H9 (cell line): ENCODE measurements at regions not wholly inside any gene's neighbourhood (a gene's known extent, or its start where the extent isn't known, plus 50 kb on each side); places are given as distances from the start of the nearest gene placed in this dataset.

Source experiments
- DNase-seq: peaks from one replicate; pipeline ENCODE4 v3.0.0-alpha.2; 2017
- H2AFZ ChIP-seq: one replicate; pipeline ENCODE4 v1.6.1; 2013; ENCODE audit warnings: mild to moderate bottlenecking, low read length, control low read depth, moderate library complexity
- H2AK5ac ChIP-seq: 2 replicates; pipeline ENCODE4 v1.6.1; 2013; ENCODE audit warnings: low read length, control low read depth, mixed read lengths; ENCODE audit not compliant: insufficient read length
- H2BK120ac ChIP-seq: one replicate; pipeline ENCODE4 v1.6.1; 2013; ENCODE audit warnings: low read depth, mild to moderate bottlenecking, low read length, control low read depth, inconsistent platforms; ENCODE audit not compliant: poor library complexity, severe bottlenecking
- H2BK12ac ChIP-seq: 2 replicates; pipeline ENCODE4 v1.6.1; 2013; ENCODE audit warnings: low read length, control low read depth, mixed read lengths, low read depth; ENCODE audit not compliant: insufficient read length
- H2BK15ac ChIP-seq: 2 replicates; pipeline ENCODE4 v1.6.1; 2013; ENCODE audit warnings: low read depth, low read length, control low read depth
- H2BK20ac ChIP-seq: one replicate; pipeline ENCODE4 v1.6.1; 2013; ENCODE audit warnings: low read depth, mild to moderate bottlenecking, low read length, control low read depth, inconsistent platforms; ENCODE audit not compliant: poor library complexity, severe bottlenecking
- H2BK5ac ChIP-seq: 2 replicates; pipeline ENCODE4 v1.6.1; 2013; ENCODE audit warnings: low read length, control low read depth, mixed read lengths; ENCODE audit not compliant: insufficient read length
- H3K14ac ChIP-seq: 2 replicates; pipeline ENCODE4 v1.6.1; 2013; ENCODE audit warnings: low read length, control low read depth; ENCODE audit not compliant: insufficient read depth
- H3K18ac ChIP-seq: 2 replicates; pipeline ENCODE4 v1.6.1; 2013; ENCODE audit warnings: low read depth, mild to moderate bottlenecking, mixed read lengths, low read length, control low read depth; ENCODE audit not compliant: insufficient read length
- H3K23ac ChIP-seq: 2 replicates; pipeline ENCODE4 v1.6.1; 2013; ENCODE audit warnings: low read length, control low read depth, mixed read lengths, low read depth; ENCODE audit not compliant: insufficient read length
- H3K23me2 ChIP-seq: 2 replicates; pipeline ENCODE4 v1.6.1; 2013; ENCODE audit warnings: low read depth, mild to moderate bottlenecking, mixed read lengths, low read length, control low read depth; ENCODE audit not compliant: insufficient read length, poor library complexity, severe bottlenecking
- H3K27ac ChIP-seq: 2 replicates; pipeline ENCODE4 v1.5.1; 2013; ENCODE audit warnings: low read length, control low read depth, mixed read lengths, low read depth; ENCODE audit not compliant: insufficient read length
- H3K27me3 ChIP-seq: 2 replicates; pipeline ENCODE4 v1.6.1; 2013; ENCODE audit warnings: low read length, control low read depth, inconsistent platforms; ENCODE audit not compliant: insufficient read depth
- H3K4ac ChIP-seq: 2 replicates; pipeline ENCODE4 v1.6.1; 2013; ENCODE audit warnings: low read depth, mild to moderate bottlenecking, control low read depth, inconsistent platforms, low read length, moderate library complexity
- H3K4me1 ChIP-seq: 2 replicates; pipeline ENCODE4 v1.6.1; 2013; ENCODE audit warnings: low read length, control low read depth, inconsistent platforms; ENCODE audit not compliant: insufficient read depth
- H3K4me2 ChIP-seq: 2 replicates; pipeline ENCODE4 v1.6.1; 2013; ENCODE audit warnings: low read length, control low read depth, mixed read lengths; ENCODE audit not compliant: insufficient read length, insufficient read depth
- H3K56ac ChIP-seq: 2 replicates; pipeline ENCODE4 v1.6.1; 2013; ENCODE audit warnings: low read depth, mild to moderate bottlenecking, mixed read lengths, low read length, control low read depth; ENCODE audit not compliant: insufficient read length
- H3K79me1 ChIP-seq: 2 replicates; pipeline ENCODE4 v1.6.1; 2013; ENCODE audit warnings: low read depth, mild to moderate bottlenecking, moderate library complexity, low read length, control low read depth, inconsistent platforms; ENCODE audit not compliant: insufficient read depth, poor library complexity, severe bottlenecking
- H3K79me2 ChIP-seq: 2 replicates; pipeline ENCODE4 v1.6.1; 2013; ENCODE audit warnings: low read length, control low read depth, inconsistent platforms; ENCODE audit not compliant: insufficient read depth
- H3K9ac ChIP-seq: 2 replicates; pipeline ENCODE4 v1.6.1; 2013; ENCODE audit warnings: low read length, control low read depth, mixed read lengths; ENCODE audit not compliant: insufficient read length; ENCODE audit errors: extremely low read depth
- H3K9me3 ChIP-seq: one replicate; pipeline ENCODE4 v1.6.1; 2013; ENCODE audit warnings: low read depth, low read length, inconsistent platforms; ENCODE audit not compliant: control insufficient read depth
- H3T11ph ChIP-seq: one replicate; pipeline ENCODE4 v1.6.1; 2013; ENCODE audit warnings: mild to moderate bottlenecking, low read length, control low read depth, inconsistent platforms
- H4K20me1 ChIP-seq: one replicate; pipeline ENCODE4 v1.6.1; 2013; ENCODE audit not compliant: control insufficient read depth, insufficient read length, insufficient read depth
- H4K5ac ChIP-seq: 2 replicates; pipeline ENCODE4 v1.6.1; 2013; ENCODE audit warnings: low read depth, mild to moderate bottlenecking, mixed read lengths, low read length, control low read depth; ENCODE audit not compliant: insufficient read length
- H4K8ac ChIP-seq: replicated peaks from 2 replicates; pipeline ENCODE4 v1.6.1; 2013; ENCODE audit warnings: low read length, control low read depth, mixed read lengths, low read depth; ENCODE audit not compliant: insufficient read length
- H4K91ac ChIP-seq: 2 replicates; pipeline ENCODE4 v1.6.1; 2013; ENCODE audit warnings: low read depth, mild to moderate bottlenecking, moderate library complexity, mixed read lengths, low read length, control low read depth; ENCODE audit not compliant: insufficient read length
- H3K27ac Mint-ChIP-seq, 3 experiments: 2 replicates in 2 of 3; 3 replicates in 1 of 3; pipeline ENCODE4 v1.8.0; 2020 to 2021; ENCODE audit warnings: mixed read lengths in 3 of 3, mild to moderate bottlenecking in 1 of 3, moderate library complexity in 1 of 3
- H3K27me3 Mint-ChIP-seq: 2 replicates; pipeline ENCODE4 v1.8.0; 2021; ENCODE audit warnings: low read depth, mild to moderate bottlenecking, moderate library complexity, mixed read lengths
- H3K36me3 Mint-ChIP-seq, 3 experiments: 2 replicates in 2 of 3; 3 replicates in 1 of 3; pipeline ENCODE4 v1.8.0; 2020 to 2021; ENCODE audit warnings: low read depth in 3 of 3, mixed read lengths in 3 of 3; ENCODE audit not compliant: insufficient read depth in 1 of 3
- H3K4me1 Mint-ChIP-seq, 2 experiments: 2 replicates each; pipeline ENCODE4 v1.8.0; 2020; ENCODE audit warnings: mixed read lengths in 2 of 2
- H3K4me3 Mint-ChIP-seq, 2 experiments: 2 replicates in 1 of 2; 3 replicates in 1 of 2; pipeline ENCODE4 v1.8.0; 2020 to 2021; ENCODE audit warnings: mild to moderate bottlenecking in 2 of 2, mixed read lengths in 2 of 2, moderate library complexity in 1 of 2
- H3K9me3 Mint-ChIP-seq, 2 experiments: 2 replicates in 1 of 2; 3 replicates in 1 of 2; pipeline ENCODE4 v1.8.0; 2020; ENCODE audit warnings: mild to moderate bottlenecking in 2 of 2, mixed read lengths in 2 of 2, moderate library complexity in 1 of 2
- WGBS: extraction: QIAGEN DNeasy Blood & Tissue Kit; methylation state at CpG from one replicate; pipeline ENCODE4 v1.1.7; 2013; ENCODE audit warnings: missing lambda C conversion rate, low lambda C conversion rate, mixed read lengths; ENCODE audit not compliant: insufficient read length; ENCODE audit errors: extremely low coverage; 5-methylcytosine and 5-hydroxymethylcytosine counted together
- TF ChIP-seq, protein P1 (sequence below): fragments of 200-600 bp; sonication (generic); conservative IDR thresholded peaks from 3 replicates; pipeline ENCODE4 v1.8.0; 2021; ENCODE audit warnings: antibody characterized with exemption, mild to moderate bottlenecking

DNA sequence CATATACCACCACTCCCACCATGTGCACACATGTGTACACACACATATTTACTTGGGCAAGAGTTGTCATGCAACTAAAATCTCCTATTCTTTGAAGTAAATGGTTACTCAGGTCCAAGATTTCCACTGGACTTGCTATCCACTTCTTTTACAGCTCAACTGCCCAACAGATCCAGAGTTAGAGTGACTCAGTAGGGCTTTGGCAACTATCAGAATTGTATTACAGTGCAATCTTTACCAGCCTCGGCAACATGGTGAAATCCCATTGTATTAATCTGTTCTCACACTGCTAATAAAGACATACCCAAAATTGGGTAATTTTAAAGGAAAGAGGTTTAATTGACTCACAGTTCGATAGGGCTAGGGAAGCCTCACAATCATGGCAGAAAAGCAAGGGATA is 51.9 kb upstream of the ABLIM1 start:
- Histone ChIP-seq H3K9me3 (no peaks in the 10 kb centered on the region), H3K18ac (no peak overlapping the region), H4K91ac (no peak overlapping the region), H3K27me3 (no peaks in the 10 kb centered on the region), H3K56ac (no peak overlapping the region), H2BK20ac (no peak overlapping the region), H4K8ac (no peak overlapping the region), H3K14ac (no peak overlapping the region), H2BK5ac (no peak overlapping the region), H3T11ph (no peak overlapping the region), H3K9ac (no peak overlapping the region), H2AFZ (no peak overlapping the region), H3K23ac (no peak overlapping the region), H3K4me2 (no peak overlapping the region), H4K20me1 (no peaks in the 10 kb centered on the region), H3K79me1 (no peaks in the 10 kb centered on the region), H3K4ac (no peak overlapping the region), H3K79me2 (no peaks in the 10 kb centered on the region), H3K27ac (no peak overlapping the region), H2BK15ac (no peak overlapping the region), H4K5ac (no peak overlapping the region), H2BK120ac (no peak overlapping the region), H3K4me1 (peaks cover 2% of the 10 kb centered on the region; the same call in 1 of the 2 replicates), H3K23me2 (no peaks in the 10 kb centered on the region), H2BK12ac (no peak overlapping the region), H2AK5ac (no peak overlapping the region)
- Mint-ChIP-seq H3K27me3 (no peaks in the 10 kb centered on the region; the same call in 1 of the 2 replicates), H3K27ac (no peak overlapping the region; a peak in 1 of 7 replicates), H3K4me1 (peaks cover 29 to 33% of the 10 kb centered on the region in 2 experiments), H3K4me3 (no peak overlapping the region), H3K9me3 (no peaks in the 10 kb centered on the region), H3K36me3 (no peaks in the 10 kb centered on the region; a peak in 1 of 7 replicates)
- no CpG with 5 or more reads among the region's 2 CpGs for WGBS
- no peak for DNase-seq
- TF ChIP-seq, protein P1, sequence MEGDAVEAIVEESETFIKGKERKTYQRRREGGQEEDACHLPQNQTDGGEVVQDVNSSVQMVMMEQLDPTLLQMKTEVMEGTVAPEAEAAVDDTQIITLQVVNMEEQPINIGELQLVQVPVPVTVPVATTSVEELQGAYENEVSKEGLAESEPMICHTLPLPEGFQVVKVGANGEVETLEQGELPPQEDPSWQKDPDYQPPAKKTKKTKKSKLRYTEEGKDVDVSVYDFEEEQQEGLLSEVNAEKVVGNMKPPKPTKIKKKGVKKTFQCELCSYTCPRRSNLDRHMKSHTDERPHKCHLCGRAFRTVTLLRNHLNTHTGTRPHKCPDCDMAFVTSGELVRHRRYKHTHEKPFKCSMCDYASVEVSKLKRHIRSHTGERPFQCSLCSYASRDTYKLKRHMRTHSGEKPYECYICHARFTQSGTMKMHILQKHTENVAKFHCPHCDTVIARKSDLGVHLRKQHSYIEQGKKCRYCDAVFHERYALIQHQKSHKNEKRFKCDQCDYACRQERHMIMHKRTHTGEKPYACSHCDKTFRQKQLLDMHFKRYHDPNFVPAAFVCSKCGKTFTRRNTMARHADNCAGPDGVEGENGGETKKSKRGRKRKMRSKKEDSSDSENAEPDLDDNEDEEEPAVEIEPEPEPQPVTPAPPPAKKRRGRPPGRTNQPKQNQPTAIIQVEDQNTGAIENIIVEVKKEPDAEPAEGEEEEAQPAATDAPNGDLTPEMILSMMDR, result no peak
